Endothelial cell of umbilical vein (primary cell): ENCODE measurements at regions not wholly inside any gene's neighbourhood (a gene's known extent, or its start where the extent isn't known, plus 50 kb on each side); places are given as distances from the start of the nearest gene placed in this dataset.

Experiments
- BruUV-seq: library from RNA; stranded (reverse); fragments of 400-500 nt; replicated peaks from 2 replicates; lab custom pipeline; 2021; lab: Mats Ljungman, UMichigan
- CTCF ChIA-PET: fragments of 300-600, 350-600 bp; sonication (Branson Sonifier 250); formaldehyde crosslinking; loops from one replicate; lab custom pipeline; 2021; ENCODE audit warnings: antibody characterized with exemption, inconsistent platforms; lab: Charles Lee
- POLR2A ChIA-PET: fragments of 300-600, 350-600 bp; sonication (Branson Sonifier 250); formaldehyde crosslinking; loops from one replicate; lab custom pipeline; 2021; ENCODE audit warnings: antibody characterized with exemption, inconsistent platforms; lab: Charles Lee
- DNase-seq: peaks from one replicate; pipeline ENCODE4 v3.0.0-alpha.2; 2011; ENCODE audit warnings: low read depth, low spot score
- FAIRE-seq: peaks from 2 replicates; lab custom pipeline; 2011; peaks lifted over from hg19 to GRCh38; lab: Jason Lieb, UNC
- H2AFZ ChIP-seq: 2 replicates; pipeline ENCODE4 v1.6.0; 2012; ENCODE audit warnings: low read depth, low read length, control low read depth, inconsistent platforms
- H3K27ac ChIP-seq: 2 replicates; pipeline ENCODE4 v1.5.1; 2011; ENCODE audit warnings: low read depth, mild to moderate bottlenecking, control low read depth, low read length, moderate library complexity; ENCODE audit not compliant: insufficient read depth
- H3K27me3 ChIP-seq, 2 experiments: 2 replicates each; pipeline versions ENCODE4 v1.6.0 to v1.6.1; 2011; ENCODE audit warnings: low read length in 2 of 2, mixed read lengths in 1 of 2; ENCODE audit not compliant: control insufficient read depth in 2 of 2, insufficient read depth in 2 of 2
- H3K36me3 ChIP-seq, 2 experiments: 2 replicates in 1 of 2; 3 replicates in 1 of 2; pipeline ENCODE4 v1.5.1; 2011; ENCODE audit warnings: low read length in 2 of 2, mild to moderate bottlenecking in 1 of 2, moderate library complexity in 1 of 2; ENCODE audit not compliant: control insufficient read depth in 2 of 2, insufficient read depth in 2 of 2; ENCODE audit errors: extremely low read depth in 1 of 2
- H3K4me1 ChIP-seq: 3 replicates; pipeline ENCODE4 v1.5.1; 2011; ENCODE audit warnings: mild to moderate bottlenecking, low read length; ENCODE audit not compliant: control insufficient read depth, insufficient read depth; ENCODE audit errors: extremely low read depth
- H3K4me2 ChIP-seq: 2 replicates; pipeline ENCODE4 v1.6.1; 2011; ENCODE audit warnings: low read length, control low read depth, mixed read lengths; ENCODE audit not compliant: insufficient read depth
- H3K4me3 ChIP-seq, 3 experiments: fragments of 200-600 bp in 1 of 3; sonication (generic), shearing (Covaris generic) in 1 of 3; replicated peaks in 1 of 3; 2 replicates each; pipeline ENCODE4 v1.5.1; 2011 to 2016; ENCODE audit warnings: control low read depth in 3 of 3, low read length in 3 of 3, mild to moderate bottlenecking in 2 of 3, inconsistent platforms in 1 of 3, low read depth in 1 of 3, moderate library complexity in 1 of 3; ENCODE audit not compliant: insufficient read depth in 1 of 3
- H3K79me2 ChIP-seq: 2 replicates; pipeline ENCODE4 v1.6.0; 2012; ENCODE audit warnings: low read length, inconsistent platforms; ENCODE audit not compliant: control insufficient read depth, insufficient read depth
- H3K9ac ChIP-seq: replicated peaks from 2 replicates; pipeline ENCODE3; 2011; ENCODE audit warnings: low read length, control low read depth; ENCODE audit not compliant: insufficient read depth; ENCODE audit errors: extremely low read depth
- H3K9me1 ChIP-seq: replicated peaks from 3 replicates; pipeline ENCODE4 v1.6.0; 2011; ENCODE audit warnings: mild to moderate bottlenecking, low read length; ENCODE audit not compliant: control insufficient read depth, insufficient read depth; ENCODE audit errors: extremely low read depth
- H3K9me3 ChIP-seq: replicated peaks from 2 replicates; pipeline ENCODE4 v1.5.1; 2012; ENCODE audit warnings: low read length, inconsistent platforms; ENCODE audit not compliant: control insufficient read depth, insufficient read depth
- H4K20me1 ChIP-seq: replicated peaks from 2 replicates; pipeline ENCODE3; 2011; ENCODE audit warnings: mild to moderate bottlenecking, low read length; ENCODE audit not compliant: control insufficient read depth, insufficient read depth; ENCODE audit errors: extremely low read depth
- EZH2 ChIP-seq: IDR thresholded peaks from 2 replicates; pipeline ENCODE4 v1.6.1; 2012; ENCODE audit warnings: borderline replicate concordance, low read depth, mild to moderate bottlenecking, moderate library complexity, low read length, inconsistent platforms; ENCODE audit not compliant: severe bottlenecking
- FOS ChIP-seq: IDR thresholded peaks from 2 replicates; pipeline ENCODE4 v1.6.1; 2011; ENCODE audit warnings: mild to moderate bottlenecking, low read length, moderate library complexity, borderline replicate concordance; ENCODE audit not compliant: insufficient read depth
- GATA2 ChIP-seq: IDR thresholded peaks from 2 replicates; pipeline ENCODE4 v1.7.0; 2011; ENCODE audit warnings: low read depth, mild to moderate bottlenecking, moderate library complexity, mixed read lengths, low read length; ENCODE audit not compliant: insufficient read length, insufficient read depth
- JUN ChIP-seq: IDR thresholded peaks from 2 replicates; pipeline ENCODE4 v1.6.1; 2011; ENCODE audit warnings: borderline replicate concordance, low read depth; ENCODE audit not compliant: insufficient read length, insufficient read depth
- MYC ChIP-seq: IDR thresholded peaks from one replicate; pipeline ENCODE4 v1.6.1; 2011; ENCODE audit warnings: mild to moderate bottlenecking, low read depth, low read length
- POLR2A ChIP-seq: IDR thresholded peaks from 2 replicates; pipeline ENCODE4 v1.6.1; 2012; ENCODE audit warnings: low read depth, mild to moderate bottlenecking, control low read depth, low read length
- POLR2AphosphoS5 ChIP-seq: IDR thresholded peaks from 2 replicates; pipeline ENCODE4 v1.6.1; 2012; ENCODE audit warnings: low read depth, mild to moderate bottlenecking, control low read depth, low read length, moderate library complexity; ENCODE audit not compliant: insufficient read depth
- dilution Hi-C: fragments of 300-500 bp; cut with MboI; formaldehyde crosslinking; loops from one replicate; pipeline ENCODE4 v1.15.0; 2019; ENCODE audit warnings: low sequenced_read_pairs; ENCODE audit not compliant: extremely low pct_ligation_motif_present
- intact Hi-C: fragments of 100-400 bp; cut with micrococcal nuclease; formaldehyde crosslinking; loops from one replicate; pipeline ENCODE4 v1.10.0; 2022
- TF ChIP-seq, protein P1 (sequence below), 2 donors: IDR thresholded peaks; 1 replicate in 1 of 2; 2 replicates in 1 of 2; pipeline ENCODE4 v1.5.1; 2011; ENCODE audit warnings: low read length in 2 of 2, mild to moderate bottlenecking in 2 of 2, moderate library complexity in 2 of 2, control low read depth in 1 of 2, inconsistent platforms in 1 of 2, low read depth in 1 of 2; ENCODE audit not compliant: insufficient read depth in 1 of 2; ENCODE audit errors: extremely low read depth in 1 of 2
- TF ChIP-seq, protein P2 (sequence below): IDR thresholded peaks from 2 replicates; pipeline ENCODE4 v1.6.1; 2011; ENCODE audit not compliant: insufficient read depth, insufficient read length

DNA sequence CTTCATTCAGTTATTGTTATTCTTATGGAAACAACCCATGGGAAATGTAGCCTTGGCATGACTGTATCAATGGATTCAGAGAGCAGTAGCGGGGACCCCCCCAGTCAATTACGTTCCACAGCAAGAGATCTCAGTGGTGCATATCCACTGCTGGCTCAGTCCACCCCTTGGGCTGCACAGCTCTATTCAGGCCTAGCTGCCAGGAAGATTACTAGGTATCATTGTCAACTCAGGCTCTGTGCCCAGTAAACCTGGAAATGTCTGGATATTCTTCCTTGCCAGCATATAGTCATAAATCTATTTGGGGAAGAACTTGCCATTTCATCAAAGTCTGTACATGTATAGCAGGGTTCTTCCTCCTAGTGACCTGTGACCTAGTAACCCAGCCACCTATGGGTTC, 128.1 kb upstream of the CCDC54 start:
- ChIA-PET CTCF (no interaction called here), POLR2A (no interaction called here)
- no peak overlapping the region for H3K27ac ChIP-seq
- no peaks in the 10 kb centered on the region for H3K36me3 ChIP-seq
- H3K79me2 ChIP-seq: no peaks in the 10 kb centered on the region
- no peak overlapping the region for H2AFZ ChIP-seq
- no peaks in the 10 kb centered on the region for H3K4me1 ChIP-seq
- H3K9me3 ChIP-seq: no peaks in the 10 kb centered on the region
- H3K4me3 ChIP-seq: no peak overlapping the region
- no peak overlapping the region for H3K9ac ChIP-seq
- TF ChIP-seq EZH2 (no peak), POLR2A (no peak), FOS (no peak), MYC (no peak), GATA2 (no peak)
- TF ChIP-seq, protein P1, sequence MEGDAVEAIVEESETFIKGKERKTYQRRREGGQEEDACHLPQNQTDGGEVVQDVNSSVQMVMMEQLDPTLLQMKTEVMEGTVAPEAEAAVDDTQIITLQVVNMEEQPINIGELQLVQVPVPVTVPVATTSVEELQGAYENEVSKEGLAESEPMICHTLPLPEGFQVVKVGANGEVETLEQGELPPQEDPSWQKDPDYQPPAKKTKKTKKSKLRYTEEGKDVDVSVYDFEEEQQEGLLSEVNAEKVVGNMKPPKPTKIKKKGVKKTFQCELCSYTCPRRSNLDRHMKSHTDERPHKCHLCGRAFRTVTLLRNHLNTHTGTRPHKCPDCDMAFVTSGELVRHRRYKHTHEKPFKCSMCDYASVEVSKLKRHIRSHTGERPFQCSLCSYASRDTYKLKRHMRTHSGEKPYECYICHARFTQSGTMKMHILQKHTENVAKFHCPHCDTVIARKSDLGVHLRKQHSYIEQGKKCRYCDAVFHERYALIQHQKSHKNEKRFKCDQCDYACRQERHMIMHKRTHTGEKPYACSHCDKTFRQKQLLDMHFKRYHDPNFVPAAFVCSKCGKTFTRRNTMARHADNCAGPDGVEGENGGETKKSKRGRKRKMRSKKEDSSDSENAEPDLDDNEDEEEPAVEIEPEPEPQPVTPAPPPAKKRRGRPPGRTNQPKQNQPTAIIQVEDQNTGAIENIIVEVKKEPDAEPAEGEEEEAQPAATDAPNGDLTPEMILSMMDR (IDR thresholded peaks at IDR 0.05; ENCODE audit: extremely low read depth in 1 of 2, insufficient read depth in 1 of 2, low read depth in 1 of 2, low read length in 2 of 2): no peak
- TF ChIP-seq, protein P2, sequence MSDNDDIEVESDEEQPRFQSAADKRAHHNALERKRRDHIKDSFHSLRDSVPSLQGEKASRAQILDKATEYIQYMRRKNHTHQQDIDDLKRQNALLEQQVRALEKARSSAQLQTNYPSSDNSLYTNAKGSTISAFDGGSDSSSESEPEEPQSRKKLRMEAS: no peak
- H4K20me1 ChIP-seq: no peaks in the 10 kb centered on the region
- DNase-seq: no peak
- dilution Hi-C loops (no loop called here), intact Hi-C loops (no loop called here)
- no peak overlapping the region for H3K4me2 ChIP-seq
- no TSS peak for BruUV-seq
- no peak for FAIRE-seq
- H3K27me3 ChIP-seq: no peaks in the 10 kb centered on the region
- H3K9me1 ChIP-seq: no peaks in the 10 kb centered on the region

DNA sequence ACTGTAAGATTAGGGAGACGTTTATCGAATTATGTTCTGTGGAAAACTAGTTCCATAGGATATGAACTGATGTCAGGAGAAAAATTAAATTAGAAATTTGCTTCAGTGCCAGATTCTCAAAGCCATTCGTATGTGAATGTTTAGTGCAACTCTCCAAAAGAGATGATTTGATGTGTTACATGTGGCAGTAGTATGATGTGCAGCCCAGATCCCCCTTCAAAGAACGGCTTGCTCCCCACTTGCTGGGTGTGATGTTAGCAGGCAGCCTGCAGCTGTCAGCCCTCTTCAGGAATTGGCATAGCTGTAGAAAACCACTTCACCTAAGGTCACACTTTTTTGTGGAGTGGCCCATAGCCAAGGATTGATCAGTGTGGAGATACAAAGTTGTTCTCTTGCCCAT, 127.0 kb upstream of the CCDC54 start:
- Histone ChIP-seq H3K9me1 (no peaks in the 10 kb centered on the region), H3K4me1 (no peaks in the 10 kb centered on the region), H3K27me3 (no peaks in the 10 kb centered on the region), H3K36me3 (no peaks in the 10 kb centered on the region), H3K9me3 (no peaks in the 10 kb centered on the region), H2AFZ (no peak overlapping the region), H3K4me3 (no peak overlapping the region), H4K20me1 (no peaks in the 10 kb centered on the region), H3K9ac (no peak overlapping the region), H3K4me2 (no peak overlapping the region), H3K79me2 (no peaks in the 10 kb centered on the region), H3K27ac (no peak overlapping the region)
- POLR2A ChIA-PET: no interaction called here
- dilution Hi-C loops (no loop called here), intact Hi-C loops (no loop called here)
- no TSS peak for BruUV-seq
- TF ChIP-seq POLR2A (no peak), GATA2 (no peak), JUN (no peak), MYC (no peak), POLR2AphosphoS5 (no peak), FOS (no peak), EZH2 (no peak)
- TF ChIP-seq, protein P1 (IDR thresholded peaks at IDR 0.05; ENCODE audit: extremely low read depth in 1 of 2, insufficient read depth in 1 of 2, low read depth in 1 of 2, low read length in 2 of 2): no peak
- TF ChIP-seq, protein P2: no peak
- CTCF ChIA-PET: interaction anchor here (1.3 kb wide), 1 partner anchor 171 kb away, joined by 4 read pairs; no protein-coding TSS in a partner anchor
- no peak for FAIRE-seq
- DNase-seq: no peak
